GM19043 (cell line): ENCODE measurements at regions not wholly inside any gene's neighbourhood (a gene's known extent, or its start where the extent isn't known, plus 50 kb on each side); places are given as distances from the start of the nearest gene placed in this dataset.
"Not testable (repeated sequence)": the region's sequence is repeated elsewhere in the genome, so short reads cannot be mapped to it uniquely, and the experiment has no call there.

Source experiments
- ATAC-seq: cut with Tn5 transposase; IDR thresholded peaks from one replicate; pipeline ENCODE4 v1.9.1; 2021; ENCODE audit warnings: low read depth; ENCODE audit not compliant: unreplicated experiment

DNA sequence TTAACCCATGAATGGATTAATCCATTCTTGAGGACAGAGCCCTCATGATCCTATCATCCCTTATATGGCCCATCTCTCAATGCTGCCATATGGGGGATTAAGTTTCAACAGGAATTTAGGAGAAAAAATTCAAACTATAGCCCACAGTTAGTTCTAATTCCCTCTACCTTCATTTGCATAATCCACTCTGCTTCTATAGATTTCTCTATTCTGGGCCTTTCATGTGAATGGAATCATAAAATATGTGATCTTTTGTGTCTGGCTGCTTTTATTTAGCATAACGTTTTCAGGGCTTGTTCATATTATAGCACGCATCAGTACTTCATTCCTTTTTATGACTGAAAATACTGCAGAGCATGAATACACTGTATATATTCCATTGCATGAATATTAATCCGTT is 55.4 kb downstream of the CTSL start:
- no peak for ATAC-seq

DNA sequence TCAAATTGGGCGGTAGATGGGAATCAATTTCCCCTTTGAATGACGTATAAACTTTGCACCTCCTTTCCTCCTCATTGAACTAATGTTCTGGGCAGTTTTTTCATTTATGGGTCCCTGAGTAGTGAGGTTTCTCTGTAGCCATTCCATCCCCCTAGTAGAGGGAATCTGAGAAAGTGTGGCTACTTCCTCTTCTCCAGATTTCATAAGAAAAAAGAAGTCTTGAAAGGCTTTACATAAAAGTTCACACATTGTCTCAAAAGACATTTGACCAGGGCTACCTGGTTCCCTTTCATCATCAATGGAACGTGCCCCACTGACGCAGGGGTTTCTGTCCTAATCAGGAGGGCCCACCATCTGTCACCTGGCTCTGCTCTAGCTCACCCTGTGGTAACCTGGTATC is 57.3 kb downstream of the CTSL start:
- ATAC-seq = no peak

DNA sequence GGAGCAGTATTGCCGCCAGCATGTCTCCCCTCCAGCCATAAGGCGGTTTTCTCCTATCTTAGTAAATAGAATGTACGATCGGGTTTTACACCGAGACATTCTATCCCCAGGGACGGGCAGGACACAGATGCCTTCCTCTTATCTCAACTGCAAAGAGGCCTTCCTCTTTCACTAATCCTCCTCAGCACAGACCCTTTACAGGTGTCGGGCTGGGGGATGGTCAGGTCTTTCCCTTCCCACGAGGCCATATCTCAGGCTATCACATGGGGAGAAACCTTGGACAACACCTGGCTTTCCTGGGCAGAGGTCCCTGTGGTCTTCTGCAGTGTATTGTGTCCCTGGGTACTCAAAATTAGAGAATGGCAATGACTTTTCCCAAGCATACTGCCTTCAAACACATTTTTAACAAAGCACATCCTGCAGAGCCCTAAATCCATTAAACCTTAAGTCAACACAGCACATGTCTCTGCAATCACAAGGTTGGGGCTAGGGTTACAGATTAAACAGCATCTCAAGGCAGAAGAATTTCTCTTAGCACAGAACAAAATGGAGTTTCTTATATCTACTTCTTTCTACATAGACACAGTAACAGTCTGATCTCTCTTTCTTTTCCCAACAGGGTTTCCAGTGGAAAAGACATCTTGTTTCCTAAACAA is 59.5 kb downstream of the CTSL start:
- not testable (repeated sequence) for ATAC-seq

DNA sequence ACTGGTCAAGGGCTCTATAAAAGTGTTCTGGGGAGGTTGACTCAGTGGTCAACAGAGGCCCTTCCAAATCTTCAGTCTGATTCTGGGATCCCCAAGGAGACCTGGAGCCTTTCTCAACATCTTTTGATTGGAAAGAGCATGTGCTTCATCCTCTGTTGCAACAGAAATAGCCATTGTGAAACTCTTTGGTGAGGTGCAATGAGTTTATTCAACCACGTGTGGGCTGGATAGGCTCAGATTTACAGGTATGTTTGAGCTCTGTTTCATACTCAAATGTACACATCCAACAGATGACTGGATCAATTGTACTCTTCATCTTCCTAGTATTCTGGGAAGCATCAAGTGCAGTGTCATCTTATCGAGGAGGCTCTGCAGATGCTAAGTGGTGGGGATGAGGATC is 60.5 kb downstream of the CTSL start:
- ATAC-seq = no peak

DNA sequence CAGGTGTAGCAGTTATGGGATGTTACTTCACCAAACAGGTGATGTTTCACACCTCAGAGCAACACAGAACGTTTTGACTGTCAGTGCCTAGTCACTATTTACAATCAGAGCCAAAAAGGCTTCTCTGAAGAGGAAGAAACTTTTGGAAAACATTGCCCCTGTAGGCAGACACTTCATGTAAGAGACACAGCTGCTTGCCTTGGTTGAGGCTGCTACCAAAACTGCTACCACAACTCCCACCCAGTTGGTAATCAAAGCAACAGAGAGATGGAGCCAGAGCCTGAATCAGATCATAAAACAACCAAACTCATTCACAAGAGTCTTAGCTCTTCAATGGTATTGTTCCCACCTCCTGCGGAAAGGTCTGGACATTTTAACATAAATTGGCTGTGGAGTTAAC is 61.0 kb downstream of the CTSL start:
- ATAC-seq = no peak

DNA sequence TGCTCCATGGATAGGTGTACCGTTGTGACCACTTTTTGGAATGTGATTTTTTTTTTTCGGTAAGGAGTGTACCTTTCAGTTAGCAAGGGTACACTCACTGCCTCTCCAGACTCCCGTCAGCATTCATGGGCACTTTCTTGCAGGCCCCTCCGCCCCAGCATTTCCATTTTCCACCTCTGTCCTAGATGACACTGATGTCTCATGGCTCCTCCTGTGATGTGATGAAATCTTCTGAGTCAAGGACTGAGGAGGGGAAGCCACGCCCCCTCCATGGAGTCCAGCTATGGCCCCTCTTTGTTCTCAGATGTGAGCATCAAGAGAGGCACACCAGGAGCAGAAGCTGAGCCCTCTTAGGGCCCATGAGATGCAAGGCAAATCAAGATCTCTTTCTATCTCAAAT is 61.8 kb downstream of the CTSL start:
- ATAC-seq = no peak

DNA sequence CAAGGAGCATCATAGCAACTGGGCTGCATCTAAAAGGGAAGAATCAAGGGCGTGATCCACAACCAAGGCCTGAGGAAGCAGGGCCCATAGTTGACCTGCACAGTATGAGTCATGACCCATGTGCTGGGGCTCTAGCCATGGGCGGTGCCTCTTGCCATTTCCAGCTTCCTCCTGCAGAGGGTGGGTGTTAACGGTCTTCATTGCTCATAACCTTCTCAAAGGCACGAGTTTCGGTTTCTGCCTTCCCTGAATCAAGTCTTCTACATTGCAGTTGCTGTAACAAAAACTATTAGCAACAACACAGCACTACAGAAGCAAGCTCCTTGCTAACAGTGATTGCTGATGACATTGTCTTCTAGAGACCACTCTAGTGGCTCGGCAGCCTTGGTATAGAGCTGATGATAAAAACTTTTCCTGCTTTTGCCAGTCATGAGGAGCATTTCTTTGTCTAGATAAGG is 66.9 kb downstream of the CTSL start:
- ATAC-seq = peak; percentile 82

DNA sequence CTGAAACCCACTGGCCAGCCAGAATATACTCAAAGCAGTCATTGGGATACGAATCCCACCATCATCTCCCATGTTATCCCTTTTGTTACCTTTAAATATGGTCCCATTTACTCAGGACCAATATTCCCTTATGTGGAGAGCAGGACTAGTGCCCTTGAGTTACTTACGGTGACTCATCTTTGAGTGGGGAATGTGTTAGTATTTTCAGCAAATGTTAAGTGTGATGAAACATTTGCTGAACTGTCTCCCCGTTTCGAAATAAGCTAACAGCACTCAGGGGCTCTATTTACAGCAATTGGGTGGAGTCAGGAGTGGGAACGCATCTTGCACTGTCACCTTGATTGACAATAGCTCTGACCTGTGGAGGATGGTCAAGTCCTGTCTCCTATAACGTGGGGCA is 67.4 kb downstream of the CTSL start:
- no peak for ATAC-seq

DNA sequence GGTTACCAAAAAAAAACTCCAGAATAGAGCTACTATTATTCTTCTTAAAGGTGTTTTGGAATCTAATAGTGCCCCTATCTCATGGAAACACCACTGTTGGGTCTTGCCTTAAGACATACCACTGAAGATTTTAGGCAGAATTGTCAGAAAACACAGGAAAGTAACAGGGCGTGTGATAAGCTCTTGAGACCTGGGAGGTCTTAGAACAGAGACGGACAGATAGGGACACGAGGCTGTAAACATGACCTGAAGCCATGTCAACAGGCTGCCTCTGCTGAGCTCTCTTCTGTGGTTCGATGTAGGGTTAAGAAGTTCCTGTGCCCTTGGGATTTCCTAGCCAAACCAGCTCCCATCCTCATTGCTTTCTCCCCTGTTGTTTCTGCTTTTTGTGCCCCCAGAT is 69.3 kb downstream of the CTSL start:
- no peak for ATAC-seq

DNA sequence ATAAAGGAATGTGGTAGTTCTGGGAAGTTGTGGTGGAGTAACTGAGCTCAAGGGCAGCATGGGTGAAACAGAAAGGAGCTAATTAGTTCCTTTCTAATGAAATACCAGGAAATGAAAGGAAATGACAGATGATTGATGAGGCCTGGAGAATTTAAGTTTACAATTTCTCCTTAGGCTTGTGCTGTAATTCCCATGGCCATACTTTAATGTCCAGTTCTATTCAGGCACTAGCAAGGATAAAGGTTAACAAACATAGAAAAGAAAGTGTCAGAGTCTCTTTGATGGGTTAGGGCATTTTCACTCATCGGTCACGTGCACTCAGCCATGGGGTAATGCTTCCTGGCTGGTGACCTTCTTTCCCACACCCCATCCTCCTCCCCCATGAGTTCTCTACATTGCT is 70.3 kb downstream of the CTSL start:
- ATAC-seq = no peak

DNA sequence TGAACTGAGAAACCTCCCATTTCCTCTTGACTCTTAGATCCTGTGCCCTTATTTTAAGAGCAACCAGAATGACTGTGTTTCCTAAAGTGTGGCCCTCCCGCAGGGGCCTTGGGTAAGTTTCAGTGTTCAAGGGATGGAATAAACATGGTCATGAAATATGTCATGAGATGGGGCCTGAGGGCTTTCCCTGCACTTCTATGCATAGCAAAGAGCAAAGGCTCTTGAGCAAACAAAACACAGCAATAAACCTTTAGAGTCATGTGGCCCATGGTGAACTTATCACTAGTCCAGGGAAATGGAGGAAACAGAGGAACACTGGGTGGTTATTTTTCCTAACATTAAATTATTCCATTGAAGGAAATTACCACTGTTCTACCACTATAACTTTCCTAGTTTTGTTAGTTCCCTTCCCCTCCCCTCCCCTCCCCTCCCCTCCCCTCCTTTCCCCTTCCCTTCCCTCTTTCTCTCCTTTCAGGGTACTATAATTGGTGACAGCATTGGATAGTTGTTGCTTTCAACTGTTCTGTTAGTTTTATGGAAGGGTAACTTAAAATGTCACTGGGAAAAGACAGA is 72.4 kb downstream of the CTSL start:
- ATAC-seq = no peak

DNA sequence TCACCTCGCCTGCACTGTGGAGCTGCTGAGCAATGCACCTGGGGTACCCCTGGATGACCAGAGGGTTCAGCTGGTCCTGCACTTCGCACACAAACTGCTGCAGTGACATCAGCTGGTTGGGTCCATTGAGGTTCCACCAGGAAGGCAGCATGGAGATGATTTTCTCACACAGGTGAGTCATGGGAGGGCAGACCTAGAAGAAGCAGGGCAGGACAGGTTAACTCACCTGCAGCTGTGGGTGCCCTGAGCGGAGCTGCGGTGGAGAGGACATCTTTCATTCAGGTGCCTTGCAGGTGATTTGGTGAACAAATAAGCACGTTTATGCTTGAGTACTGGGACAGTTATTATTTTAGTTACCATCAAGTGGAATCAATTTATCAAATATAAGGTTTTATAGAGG is 73.6 kb downstream of the CTSL start:
- ATAC-seq = no peak

DNA sequence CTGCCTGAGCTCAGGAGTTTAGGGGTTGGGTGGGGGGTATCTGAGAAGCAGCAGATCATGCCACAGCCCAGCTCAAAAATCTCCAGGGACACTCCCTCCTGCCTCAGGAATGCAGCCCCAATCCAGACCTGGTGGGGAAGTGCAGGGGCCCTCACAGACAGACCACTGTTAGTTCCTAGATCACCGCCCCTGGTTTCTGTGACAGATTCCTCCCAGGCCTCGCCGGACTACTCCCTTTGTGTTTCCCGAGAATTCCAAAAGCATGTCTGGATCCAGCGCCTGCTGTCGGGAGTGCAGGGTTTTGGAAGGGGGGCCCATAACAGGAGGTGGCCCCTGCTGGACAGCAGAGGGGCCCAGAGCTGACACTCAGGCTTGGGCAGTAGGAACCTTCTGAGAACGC is 74.5 kb downstream of the CTSL start:
- no peak for ATAC-seq

DNA sequence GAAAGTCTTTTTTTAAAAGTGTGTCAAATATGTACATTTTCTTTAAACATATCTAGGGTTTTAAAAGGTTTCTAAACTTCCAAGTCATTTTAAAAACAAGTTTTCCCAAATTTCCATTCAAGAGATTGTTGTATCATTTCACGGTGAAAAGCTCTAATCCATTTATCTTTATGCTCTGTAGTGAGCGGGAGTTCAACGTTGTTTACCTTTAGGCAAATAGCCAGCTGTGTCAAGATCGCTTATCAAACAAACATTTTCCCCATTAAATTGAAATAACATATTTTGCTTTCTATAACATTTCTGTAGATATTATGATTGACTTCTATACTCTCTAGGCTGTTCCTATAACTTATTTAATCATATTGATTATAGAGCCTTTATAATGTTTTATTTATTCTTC is 75.1 kb downstream of the CTSL start:
- ATAC-seq = no peak

DNA sequence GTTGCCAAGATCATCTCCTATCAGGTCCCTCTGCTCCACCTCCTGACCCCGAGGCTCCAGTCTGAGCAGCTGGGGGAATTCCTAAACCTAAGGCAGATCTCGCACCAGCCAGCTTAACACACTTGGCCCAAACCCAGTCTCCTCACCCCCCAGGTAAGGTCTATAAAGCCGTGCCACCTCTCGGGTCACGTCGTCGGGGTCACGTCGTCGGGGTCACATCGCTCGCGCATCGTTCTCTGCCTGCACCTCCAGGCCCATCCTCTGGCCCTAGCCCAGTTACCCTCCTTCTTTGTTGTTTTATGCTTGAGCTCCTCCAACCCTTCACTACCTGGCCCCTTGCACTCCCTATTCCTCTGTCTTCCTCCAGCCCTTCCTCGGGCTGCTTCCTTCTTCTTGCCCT is 77.2 kb downstream of the CTSL start:
- no peak for ATAC-seq

DNA sequence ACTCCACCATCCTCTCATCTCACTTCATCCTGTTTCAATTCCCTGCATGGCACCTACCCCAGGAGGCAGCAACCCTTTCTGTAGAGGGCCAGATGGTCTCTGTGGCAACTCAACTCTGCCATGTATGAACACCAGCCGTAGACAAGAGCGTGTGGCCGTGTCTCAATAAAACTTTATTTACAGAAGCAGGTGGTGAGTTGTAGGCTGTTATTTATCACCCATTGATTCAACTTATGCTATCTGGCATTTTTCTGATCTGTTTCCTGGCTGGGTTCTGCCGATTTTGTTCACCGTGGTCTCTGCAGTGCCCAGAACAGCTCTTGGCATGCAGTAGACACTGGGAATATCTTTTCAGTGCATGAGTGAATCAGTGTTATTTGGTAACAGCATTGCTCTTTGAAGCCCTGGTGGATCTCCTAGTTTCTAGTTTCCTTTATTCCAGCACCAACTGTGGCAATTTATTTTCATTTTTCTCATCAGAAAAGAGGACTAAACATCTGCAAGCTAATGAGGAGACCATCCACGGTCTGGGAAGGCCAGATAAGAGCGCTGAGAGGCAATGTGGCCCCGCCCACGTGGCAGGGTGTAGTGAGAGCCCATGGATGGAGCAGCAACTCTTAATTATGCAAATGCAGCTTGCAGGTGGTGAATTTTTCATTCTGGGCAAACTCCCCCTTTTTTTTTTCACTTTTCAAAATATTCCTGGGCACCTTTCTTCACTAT is 77.9 kb downstream of the CTSL start:
- ATAC-seq = no peak

DNA sequence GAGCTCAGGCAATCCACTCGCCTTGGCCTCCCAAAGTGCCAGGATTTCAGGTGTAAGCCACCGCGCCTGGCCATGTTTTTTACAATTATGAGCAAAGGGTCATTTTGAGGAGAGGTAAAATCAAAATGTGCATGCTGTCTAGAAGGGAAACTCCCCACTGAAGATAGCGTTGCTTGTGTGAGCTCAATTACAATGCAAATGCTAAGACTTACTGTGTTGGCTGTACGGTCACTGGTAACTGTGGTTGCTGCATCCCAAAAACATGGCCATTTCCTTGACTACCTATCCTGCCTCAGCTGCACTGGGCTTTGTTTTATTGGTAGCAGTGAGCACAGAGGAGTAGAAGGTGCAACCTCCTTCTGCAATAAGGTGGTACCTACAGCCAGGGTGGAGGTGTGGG is 77.4 kb upstream of the SPATA31E1 start:
- no peak for ATAC-seq

DNA sequence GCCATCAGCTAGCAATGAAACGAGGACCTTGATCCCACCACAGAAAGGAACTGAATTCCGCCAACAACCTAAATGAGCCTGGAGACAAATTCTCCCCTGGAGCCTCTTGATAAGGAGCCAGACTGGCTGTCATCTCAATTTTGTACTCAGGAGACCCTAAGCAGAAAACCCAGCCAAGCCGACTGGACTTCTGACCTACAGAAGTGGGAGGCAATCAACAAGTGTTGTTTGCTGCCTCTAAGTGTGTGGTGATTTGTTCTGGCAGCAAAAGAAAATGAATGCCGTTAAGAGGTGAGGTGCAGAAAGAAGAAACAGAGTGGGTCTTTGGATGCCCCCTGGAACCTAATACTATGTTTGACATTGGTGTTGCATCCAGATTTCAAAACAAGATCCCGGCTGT is 72.7 kb upstream of the SPATA31E1 start:
- no peak for ATAC-seq

DNA sequence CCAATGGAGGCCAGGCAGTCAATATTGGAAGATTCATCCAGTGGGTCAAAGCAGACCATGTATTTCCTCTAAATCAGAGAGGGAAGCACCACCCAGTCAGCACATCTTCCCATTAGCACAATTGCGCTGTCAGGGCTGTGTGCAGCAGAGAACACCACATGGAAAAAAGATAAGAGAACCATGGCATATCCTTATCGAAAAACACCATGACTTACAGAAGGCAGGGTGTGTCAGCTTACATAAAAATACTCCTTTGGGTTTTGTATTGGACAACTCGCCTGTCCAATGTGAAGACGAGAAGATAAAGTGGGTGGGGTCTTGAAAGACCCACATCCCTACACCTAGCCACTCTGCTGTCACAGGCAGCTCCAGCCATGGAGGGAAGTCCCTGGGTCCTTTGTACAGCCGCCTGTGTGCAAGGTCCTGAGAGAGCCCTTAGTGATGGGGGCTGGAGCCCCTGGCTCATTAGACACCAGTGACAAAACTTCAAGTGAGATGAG is 71.9 kb upstream of the SPATA31E1 start:
- ATAC-seq = no peak

DNA sequence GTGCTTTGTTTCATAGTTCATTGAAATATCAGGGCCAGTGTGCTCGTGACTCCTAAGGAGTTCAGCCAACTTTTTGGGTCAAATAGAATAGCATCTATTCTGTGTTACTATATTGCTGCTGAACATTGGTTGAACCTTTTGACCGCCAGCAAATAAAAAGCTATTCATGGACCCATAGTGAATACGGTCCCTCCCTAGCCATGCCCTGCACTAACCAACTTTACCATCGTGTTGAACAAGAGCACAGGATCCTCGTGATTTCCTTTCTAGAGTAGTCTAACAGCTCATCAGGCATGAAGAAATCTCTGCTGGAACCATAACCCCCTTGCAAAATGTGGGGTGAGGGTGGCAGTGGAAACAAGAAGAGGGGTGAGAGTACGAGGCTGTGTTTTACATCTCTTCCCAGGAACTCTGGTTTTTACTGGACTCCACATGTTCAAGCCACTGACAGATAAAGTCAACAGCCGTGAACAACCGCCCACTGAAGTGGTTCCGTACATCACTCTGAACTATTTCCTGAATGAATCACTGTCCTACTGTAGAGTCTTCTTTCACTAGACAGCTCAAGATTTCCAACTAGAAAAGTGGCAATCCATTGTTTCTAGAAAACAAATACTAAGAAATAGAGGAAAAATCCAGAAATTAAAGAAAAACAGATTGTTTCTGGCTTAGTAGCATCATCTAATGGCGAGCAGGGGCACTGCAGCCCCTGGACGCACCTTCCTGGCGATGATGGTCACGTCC is 70.1 kb upstream of the SPATA31E1 start:
- ATAC-seq = no peak

DNA sequence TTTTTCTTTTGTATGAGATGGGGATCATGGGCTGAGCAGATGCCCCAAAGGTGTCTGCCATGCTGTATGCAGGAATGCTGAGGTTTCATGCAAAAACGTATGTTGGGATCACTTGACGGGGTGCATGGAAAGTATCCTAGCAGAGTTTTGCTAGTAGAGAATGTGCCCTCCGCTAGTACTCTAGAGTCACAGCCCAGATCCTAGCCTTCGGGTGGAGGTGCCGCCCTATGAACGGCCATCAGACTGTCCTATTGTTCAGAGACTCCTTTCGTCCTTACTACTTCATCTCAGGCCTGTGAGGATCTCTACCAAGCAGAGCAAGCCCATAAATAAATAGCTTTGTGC is 69.6 kb upstream of the SPATA31E1 start:
- no peak for ATAC-seq
